ENCODE measurements at regions not wholly inside any gene's neighbourhood (a gene's known extent, or its start where the extent isn't known, plus 50 kb on each side); places are given as distances from the start of the nearest gene placed in this dataset.
"Not testable (repeated sequence)": the region's sequence is repeated elsewhere in the genome, so short reads cannot be mapped to it uniquely, and the experiment has no call there.

DNA sequence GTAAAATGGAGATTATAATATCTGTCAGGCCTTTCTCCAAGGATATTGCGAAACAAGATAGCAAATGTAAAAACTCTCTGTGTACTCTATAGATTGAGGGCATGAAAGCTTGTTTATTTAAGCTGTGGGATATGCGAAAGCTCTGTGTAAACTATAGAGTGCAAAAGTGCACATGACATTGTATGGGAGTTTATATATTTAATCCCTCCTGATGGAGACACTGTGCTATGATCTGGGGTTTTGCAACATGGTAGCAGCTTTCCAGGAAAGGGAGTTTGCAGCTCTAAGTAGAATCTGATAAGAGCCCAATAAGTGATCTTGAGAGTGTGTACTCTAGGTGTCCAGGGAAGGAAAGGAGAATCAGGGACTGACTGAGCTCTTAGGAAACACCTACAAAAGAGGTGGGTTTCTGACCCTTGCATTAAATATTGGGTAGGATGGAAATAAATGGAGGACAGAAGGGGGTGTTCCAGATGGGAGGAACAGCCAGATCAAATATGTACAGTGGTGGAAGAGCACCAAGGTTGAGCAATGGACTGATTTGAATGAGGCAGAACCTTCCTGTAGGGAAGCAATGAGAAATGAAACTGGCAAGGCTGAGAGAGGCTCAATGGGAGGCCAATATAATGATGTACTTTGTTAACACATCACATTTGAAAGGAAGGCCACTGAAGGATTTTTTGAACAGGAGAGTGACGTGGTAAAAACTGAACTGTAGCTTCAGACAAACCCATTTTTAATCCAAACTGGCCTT lies 450.1 kb downstream of the GJA1 start:
- DNase-seq: peak; percentile 47

DNA sequence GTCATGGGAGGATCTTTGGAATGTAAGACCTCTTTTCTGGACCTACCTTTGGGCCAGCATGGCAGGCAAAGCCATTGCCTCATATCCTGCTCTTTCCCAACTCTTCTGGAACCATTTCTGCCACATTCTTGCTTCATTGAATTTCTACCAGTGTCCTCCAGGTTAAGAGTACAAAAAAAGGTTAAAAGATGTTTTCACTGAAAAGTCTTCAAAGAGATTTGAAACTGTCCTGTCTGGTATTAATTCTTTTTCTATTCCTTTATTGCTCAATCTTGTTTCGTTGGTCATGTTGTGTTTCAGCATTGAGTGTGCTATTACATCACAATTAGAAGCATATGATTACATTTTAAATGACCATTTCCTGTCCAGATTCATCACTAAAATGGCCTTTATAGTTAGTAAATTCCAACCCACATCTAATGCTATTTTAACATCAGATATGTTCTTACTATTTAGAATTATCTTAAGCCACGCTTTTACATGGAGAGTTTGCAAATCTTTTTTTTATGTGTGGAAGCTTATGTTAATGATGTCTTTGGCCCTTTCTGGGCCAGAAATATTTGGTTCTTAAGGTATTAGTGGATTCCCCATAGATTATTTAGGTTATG lies 450.9 kb downstream of the GJA1 start:
- no peak for DNase-seq

DNA sequence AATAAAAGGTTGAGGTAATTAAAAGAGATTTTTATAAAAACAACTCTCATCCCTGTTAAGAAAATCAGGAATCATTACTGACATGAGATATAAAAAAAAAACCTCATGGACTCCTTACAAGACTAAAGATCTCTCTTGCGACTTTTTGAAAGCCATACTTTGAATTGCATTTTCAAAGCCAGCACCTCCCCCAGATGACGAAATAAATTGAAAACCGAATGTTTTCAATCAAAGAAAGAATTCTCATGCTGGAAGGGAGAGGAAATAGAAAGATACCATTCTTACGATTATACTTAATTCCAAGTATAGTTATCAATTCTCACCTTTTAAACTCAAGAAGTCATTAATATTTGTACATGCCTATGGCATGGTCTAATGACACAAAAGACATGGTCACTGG lies 452.3 kb downstream of the GJA1 start:
- no peak for DNase-seq

DNA sequence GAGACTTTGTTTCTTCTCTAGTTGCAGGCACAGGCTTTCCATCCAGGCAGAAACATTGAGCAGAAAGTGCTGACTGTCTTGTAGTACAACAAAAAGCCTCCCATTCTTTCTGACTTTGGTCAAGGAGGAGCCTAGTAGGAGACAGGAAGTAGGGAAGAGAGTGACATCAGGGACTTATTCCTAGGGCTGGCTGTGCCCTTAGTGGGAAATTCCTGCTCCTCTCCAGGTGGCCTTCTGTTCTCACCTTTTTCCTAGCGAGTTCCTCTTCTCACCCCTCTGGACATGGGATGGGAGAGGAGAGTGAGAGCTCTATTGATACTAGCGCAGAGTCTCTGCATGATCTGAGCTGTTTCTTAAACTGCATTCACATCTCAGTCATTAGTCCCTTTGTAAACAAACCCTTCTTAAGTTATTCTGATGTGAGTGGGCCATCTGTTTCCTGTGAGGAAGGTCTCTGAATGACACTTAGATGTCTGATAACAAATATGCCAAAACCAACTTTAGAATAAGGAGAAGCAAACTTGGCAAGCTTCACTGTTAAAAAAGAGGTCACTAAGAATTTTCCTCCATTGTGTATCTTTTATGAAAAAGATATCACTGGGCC lies 455.0 kb downstream of the GJA1 start:
- no peak for DNase-seq

DNA sequence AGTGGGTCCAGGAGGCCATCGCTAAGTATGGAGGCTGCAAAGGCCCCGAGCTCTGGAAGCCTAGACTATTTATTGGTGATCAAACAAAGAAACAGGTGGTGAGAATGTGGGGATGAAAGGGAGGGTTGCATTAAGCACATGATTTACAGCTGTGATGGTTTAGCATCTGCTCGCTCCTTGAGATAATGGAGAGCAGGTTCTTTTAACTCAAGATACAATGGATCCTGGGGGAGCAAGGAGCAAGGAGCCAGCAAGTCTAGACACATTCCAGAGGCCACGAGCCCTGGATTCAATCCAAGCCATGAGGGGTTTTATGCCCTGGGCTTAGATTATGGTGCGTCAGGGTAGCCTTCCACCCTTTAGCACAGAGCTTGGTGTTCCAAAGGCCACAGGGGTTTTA lies 460.3 kb downstream of the GJA1 start:
- not testable (repeated sequence) for DNase-seq

DNA sequence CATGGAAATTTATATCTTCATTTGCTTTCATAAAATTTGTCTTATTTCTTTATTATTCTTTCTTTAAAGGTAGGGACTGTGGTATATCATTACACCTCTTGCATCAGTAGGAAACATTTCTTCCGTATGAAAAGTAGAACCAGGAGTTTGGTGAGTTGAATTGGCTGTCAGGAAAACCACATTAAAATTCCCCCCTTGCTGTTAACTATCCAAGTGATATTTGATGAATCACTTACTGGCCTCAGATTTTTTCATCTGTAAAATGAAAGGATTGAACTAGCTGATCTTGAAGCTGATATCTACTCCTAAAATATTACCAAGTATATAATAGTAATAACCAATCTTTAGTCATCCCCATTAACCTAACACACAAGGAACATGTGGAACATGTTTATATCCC lies 460.9 kb downstream of the GJA1 start:
- no peak for DNase-seq

DNA sequence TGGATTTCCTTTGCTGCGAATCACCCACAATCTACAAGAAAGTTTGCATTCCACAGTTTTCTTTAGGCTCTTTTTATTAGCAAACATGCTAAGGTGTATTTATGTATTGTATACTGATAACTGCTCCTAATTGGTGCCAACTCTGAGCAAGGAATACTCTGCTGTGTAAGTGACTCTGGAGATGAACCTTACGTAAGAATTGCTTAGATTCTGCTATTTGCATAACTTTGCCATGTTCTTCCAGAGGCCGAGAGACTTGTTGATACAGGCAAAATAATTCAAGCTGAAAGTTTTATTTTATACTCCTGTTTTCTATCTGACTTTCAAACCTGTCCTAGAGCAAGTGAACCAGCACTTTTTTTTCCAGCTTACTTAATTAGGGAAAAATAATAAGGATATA lies 461.3 kb downstream of the GJA1 start:
- no peak for DNase-seq

DNA sequence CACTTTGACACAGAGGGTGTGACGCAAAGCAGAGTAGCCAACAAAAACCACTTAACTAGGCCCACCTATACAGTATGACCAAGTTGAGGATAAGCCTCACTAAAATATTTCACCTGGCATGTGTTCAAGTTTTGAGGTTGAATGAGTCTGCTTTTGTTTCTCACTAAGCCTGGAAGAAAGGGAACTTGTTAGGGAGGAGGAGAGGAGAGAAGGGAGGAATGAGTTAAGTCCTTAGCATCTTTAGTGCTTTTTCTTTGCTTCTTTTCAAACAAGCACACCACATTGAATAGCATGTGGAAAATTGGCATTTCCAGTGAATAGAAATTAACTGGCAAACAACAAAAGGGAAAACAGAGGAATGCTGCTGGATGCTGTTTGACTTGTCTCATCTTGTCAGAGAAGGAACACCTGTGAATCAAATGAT lies 461.9 kb downstream of the GJA1 start:
- no peak for DNase-seq

DNA sequence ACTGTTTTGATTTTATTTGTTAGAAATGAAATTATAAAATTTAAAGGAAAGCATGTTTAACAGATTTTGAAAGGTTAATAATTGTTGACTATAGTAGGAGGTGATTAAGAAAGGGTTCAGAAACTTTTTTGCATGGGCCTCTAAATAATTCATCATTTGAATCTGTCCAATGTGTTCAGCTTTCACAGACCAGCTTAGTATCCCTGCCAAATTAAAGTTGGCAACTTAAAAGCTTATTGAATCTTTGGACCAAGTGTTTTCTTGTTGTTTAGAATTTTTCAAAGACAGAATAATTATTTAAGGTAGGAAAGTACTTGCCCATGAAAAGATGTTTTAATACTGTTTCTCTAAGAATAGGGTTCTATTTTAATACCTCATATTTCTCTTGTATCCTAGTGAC lies 466.0 kb downstream of the GJA1 start:
- no peak for DNase-seq

DNA sequence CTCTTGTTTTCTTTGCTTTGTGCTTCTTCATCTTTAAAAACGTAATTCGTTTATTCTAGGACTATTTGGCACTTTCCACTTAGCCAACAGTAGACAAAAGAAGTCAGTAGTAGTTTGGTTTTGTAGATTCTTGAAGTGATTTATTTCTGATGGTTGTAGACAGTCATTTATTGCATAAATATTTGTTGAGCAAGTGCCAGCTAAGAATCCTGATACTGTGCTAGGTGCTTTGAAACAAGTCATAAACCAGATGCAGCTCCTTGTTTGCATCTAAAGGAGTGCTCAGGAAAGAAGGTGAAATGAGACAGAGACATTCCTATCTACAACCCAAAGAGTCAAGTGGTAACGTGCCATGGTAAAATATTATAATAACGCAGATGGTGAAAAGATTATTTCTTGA lies 469.1 kb downstream of the GJA1 start:
- DNase-seq: no peak

DNA sequence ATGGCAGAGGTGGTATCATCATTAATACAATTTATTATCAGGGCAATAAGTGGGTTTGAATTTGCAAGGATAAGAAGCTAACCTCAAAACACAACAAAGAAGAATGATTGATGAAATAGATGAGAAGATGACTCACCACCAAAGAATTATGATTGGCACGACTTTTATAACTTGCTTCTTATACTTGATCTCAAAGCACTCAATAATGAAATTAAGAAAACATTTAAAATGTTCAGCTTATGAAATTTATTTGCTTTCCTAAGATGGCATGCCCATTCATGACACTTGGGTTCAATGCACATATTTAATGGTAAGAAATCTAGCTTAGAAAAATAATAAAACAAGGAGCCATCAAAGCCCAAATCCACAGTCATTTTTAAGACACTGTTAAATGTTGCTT lies 477.5 kb downstream of the GJA1 start:
- no peak for DNase-seq

DNA sequence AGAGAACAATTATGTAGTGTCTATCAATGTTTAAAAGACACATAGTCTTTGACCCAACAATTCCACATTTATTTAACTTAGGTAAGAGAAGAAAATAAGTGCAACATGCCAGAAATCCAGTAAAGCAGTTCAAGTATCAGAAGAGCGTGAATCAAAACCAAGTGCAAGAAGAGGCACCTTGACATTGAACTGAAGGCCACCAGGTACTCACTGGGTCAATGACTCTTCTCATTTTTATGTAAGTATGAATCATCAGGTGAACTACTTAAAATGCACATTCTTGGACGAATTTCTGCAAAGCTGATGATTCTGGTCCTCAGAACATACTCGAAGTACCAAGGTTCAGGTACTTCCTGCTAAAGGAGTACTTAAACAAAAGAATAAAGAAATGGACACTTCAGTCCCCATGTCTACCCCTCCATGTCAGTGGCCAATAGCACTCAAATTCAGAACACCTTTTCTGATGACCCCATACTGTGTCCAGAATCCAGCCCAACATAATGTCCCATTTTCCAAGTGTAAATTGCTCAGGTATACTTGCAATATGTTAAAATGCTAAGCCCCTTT lies 481.9 kb downstream of the GJA1 start:
- no peak for DNase-seq

DNA sequence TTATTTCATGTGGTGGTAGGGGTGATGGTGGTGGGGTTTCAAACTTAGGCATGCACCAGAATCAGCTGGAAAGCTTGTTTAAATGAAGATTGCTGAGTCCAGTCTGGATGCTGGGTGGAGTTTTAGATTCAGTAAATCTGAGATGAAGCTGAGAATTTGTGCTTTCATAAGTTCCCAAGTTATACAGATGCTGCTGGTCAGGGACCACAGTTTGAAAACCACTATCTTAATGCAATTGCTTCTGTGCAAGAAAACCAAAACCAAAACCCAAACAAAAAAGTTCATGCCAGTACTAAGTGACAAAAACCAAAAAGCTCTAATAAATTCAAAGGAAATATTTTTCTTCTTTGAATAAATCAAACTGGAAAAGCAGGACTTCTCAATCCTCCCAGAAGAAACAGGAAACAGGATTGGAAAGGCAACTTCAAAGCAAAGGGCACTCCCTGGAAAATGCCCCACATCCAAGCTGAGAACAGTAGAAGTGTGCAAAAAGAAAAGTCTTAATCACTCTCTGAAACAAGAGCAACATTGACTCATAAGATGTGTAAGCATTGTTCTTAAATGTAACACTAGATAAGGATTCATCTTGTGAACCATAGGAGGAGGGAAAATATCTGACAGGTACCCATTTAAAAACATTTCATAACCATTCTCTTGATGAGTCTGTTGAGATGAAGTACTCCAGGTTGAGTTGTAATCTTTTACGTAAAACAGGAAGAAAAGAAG lies 481.5 kb upstream of the HSF2 start:
- no peak for DNase-seq

DNA sequence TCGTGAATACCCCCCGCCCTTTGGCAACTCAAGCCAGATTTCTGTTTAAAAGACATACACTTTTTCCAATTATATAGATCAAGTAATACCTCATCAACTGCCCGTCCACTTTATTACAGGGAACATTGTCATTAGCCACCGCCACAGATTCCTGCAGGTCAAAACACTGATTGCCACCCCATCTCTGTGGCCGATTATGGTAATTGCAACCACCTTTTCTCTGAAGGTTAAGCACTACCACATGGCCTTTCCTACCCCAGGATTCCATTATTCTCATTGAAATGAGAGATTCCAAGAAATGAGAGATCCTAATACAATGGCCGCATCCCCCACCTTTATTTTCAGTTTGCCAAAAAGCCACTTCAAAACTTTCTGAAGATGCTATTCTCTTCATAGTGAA lies 478.8 kb upstream of the HSF2 start:
- DNase-seq: no peak

DNA sequence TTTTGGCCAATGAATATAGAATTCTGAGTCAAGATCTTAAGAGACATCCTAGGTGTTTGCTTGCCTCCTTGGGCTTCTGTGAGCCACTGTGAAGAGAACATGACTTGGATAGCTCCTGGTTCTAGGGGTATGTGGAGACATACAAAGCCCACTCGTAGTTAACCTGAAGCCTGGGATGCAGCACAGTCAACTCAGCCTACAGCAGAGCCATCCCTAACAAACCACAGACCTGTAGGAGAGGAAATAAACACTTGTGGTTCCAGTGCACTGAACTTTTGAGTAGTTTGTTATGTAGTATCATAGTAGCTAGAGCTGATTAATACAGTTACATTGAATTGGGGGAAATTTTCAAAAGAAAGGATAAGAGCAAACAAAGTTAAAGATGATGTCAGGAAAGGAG lies 474.4 kb upstream of the HSF2 start:
- no peak for DNase-seq

DNA sequence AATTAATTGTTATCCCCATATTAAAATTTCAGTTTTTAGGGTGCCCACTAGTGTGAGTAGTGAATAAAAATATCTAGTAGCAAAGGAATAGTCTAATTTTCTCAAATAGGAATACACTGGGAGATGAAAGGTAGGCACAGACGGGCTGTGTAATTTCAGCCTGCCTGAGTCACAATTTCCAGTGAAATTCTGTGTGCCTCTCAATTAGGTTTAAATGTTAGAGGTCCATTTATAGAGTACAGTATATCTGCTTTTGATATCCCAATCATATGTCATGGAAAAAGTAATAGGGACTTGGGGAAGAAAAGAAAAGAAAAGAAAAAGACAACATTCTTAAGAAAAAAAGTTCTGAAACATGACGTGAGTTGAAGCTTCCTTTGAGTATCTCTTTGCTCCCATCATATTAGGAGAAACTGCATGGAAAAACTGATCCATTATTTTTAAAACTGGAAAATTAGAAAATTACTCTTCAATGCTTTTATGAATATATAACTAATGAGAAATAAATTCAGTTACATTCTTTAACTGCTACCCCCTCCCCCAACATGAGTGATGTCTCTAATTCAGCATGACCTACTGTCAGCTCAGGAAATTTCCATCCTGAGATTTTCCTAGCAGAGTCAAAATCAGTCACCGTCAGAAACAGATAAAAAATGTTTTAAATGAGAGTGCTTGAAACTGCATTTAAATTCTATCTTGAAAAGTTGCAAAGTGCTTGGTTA lies 473.8 kb upstream of the HSF2 start:
- DNase-seq: no peak

DNA sequence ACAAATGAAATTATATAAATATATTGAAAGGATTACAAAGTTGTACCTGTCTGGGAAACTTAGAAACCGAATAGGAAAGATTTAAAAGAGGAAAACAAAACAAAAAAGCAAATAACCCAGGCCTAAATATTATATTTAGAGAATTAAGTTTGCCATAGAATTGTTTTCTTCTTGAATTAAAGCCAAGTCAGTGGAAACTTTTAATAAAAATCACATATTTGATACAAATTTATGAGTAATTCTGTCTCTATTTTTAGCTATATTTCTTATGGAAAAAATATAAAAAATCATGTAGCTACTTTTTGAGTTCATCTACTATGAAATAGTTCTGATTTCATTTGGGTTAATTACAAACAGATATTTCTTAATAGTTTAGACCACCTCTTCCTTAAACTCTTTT lies 470.2 kb upstream of the HSF2 start:
- DNase-seq: no peak

DNA sequence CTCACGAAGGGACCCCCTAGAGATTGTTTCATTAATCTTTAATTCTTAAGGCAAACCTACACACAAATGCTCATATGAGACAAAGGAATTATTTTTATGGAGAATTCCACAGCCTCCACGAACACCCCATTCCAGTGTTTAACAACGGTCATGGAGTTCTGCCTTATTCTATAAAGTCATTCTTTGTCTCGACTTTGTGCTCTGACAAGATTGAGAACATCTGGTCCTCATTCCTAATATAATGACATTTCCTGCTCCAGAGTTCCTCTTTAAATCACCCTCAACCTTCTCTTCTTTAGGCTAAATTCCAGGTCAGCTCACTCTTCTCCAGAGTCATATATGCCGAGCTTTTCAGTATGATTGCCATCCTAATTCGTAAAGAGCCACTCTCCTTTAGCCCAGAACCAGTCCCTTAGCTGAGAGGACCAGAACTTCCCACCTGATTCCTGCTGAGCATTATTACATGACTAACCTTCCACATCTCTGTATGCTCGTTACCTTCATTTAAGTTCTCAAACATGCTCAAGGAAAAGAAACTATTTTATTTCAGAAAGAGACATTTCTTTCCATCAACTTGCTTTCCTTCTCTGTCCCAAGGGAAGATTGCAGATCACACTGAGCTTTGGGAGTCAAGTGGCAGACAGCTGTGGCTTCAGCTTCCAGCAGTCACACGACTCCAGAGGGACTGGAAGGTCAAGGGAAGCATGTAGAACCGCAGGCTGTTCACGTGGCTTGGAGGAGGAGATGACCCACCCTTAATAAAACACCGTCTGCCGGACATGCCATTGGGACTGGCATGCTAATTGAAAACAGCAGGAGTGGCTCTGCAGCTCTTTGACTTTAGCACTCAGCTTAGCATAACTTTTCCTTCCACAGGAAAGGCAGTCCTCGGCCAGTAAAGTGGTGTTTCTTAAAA lies 467.1 kb upstream of the HSF2 start:
- DNase-seq: no peak

DNA sequence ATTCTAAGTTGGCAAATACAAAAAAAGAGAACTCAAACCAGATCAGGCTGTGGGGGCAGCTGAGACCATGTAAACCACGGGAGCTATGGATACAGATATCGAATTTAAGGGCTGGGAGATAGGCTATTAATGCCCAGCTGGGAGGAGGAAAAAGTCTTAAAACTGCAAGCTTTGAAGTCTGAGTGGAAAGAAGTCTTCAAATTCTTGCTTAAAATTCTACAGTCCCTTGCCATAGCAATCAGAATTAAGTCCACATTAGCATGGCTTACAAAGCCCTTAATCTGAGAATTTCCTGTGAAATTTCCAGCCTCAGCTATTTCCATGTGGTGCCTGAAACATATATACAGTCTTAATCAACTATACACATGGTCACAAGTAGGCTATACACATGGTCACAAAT lies 465.0 kb upstream of the HSF2 start:
- DNase-seq: no peak

DNA sequence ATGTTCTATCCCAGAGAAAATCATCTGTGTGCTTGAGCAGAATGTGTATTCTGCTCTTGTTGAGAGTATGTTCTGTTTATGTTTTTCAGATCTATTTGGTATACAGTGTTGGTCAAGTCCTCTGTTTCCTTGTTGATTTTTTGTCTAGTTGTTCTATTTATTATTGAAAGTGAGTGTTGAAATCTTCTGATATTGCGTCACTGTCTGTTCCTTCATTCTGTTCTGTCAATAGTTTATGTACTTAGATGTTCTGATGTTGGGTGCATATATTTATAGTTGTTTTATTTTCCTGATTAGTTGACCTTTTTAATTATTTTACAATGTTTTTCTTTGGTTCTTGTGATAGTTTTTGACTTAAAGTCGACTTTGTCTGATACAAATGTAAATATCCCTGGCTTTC lies 458.7 kb upstream of the HSF2 start:
- DNase-seq: no peak

DNA sequence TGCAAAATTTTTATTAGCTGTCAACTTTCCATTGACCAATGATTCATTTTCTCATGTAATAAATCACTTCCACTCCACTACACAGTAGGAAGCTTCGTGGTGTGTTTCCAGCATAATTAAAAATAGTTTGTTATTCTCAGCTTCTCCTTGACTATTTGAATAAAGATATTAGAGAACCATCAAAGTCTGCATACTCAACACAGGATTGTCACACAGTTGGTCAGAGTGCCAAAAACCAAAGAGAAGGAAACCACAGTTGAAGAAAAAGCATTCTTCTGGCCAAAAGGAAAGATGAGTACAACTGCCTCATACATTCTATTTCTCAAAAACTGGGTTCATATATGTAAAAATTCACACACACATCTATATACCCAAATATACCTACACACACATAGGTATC lies 455.1 kb upstream of the HSF2 start:
- no peak for DNase-seq

DNA sequence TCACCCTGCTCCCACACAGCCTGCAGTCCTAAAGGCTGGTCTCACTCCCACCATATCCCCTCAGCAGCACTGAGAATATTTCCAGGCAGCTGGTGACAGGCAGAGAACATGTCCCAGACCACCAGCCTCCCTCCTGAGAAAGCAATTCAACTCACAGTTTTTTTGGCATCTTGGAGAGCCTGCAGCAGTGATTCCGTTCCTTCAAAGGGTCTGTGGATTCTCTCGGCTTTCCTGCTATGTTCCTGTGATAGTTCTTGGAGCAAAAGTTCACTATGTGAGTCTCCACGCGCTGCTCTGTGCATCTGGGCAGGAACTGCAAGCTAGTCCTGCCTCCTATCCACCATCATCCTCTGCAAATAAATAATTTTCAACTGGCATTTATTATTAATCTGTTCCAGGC lies 448.3 kb upstream of the HSF2 start:
- no peak for DNase-seq

Data from MV-4-11 (cell line).